GM12878 (cell line): ENCODE measurements at regions not wholly inside any gene's neighbourhood (a gene's known extent, or its start where the extent isn't known, plus 50 kb on each side); places are given as distances from the start of the nearest gene placed in this dataset.

Source experiments
- ATAC-seq: fragments of 200-7000 bp; cut with Tn5 transposase; 3 replicates; pipeline ENCODE4 v1.9.1; 2020; ENCODE audit warnings: mild to moderate bottlenecking, moderate library complexity
- BruUV-seq: library from RNA; stranded (reverse); fragments of 400-500 nt; replicated peaks from 2 replicates; lab custom pipeline; 2021; lab: Mats Ljungman, UMichigan
- CTCF ChIA-PET: fragments of 300-600 bp; sonication (Branson Sonifier 250); formaldehyde crosslinking; extraction: SDS; loops from one replicate; lab custom pipeline; 2021; ENCODE audit warnings: inconsistent platforms; lab: Yijun Ruan, JAX
- POLR2A ChIA-PET: fragments of 350-600 bp; formaldehyde crosslinking; extraction: SDS; loops from one replicate; lab custom pipeline; 2021; ENCODE audit warnings: inconsistent platforms; lab: Charles Lee
- RAD21 ChIA-PET: fragments of 300-600 bp; sonication (Branson Sonifier 250); formaldehyde crosslinking; loops from one replicate; lab custom pipeline; 2023; ENCODE audit warnings: antibody characterized with exemption; ENCODE audit not compliant: unreplicated experiment; lab: Charles Lee
- SMC1A ChIA-PET: fragments of 300-600 bp; sonication (Branson Sonifier 250); formaldehyde crosslinking; loops from one replicate; lab custom pipeline; 2023; ENCODE audit not compliant: unreplicated experiment, uncharacterized antibody; lab: Charles Lee
- DNase-seq: peaks from one replicate; pipeline ENCODE4 v3.0.0-alpha.2; 2011; ENCODE audit warnings: low read depth, low spot score
- FAIRE-seq: peaks from 3 replicates; lab custom pipeline; 2011; peaks lifted over from hg19 to GRCh38; lab: Jason Lieb, UNC
- H2AFZ ChIP-seq: 2 replicates; pipeline ENCODE4 v1.6.0; 2011; ENCODE audit warnings: low read depth, low read length, control low read depth; ENCODE audit not compliant: control insufficient read depth
- H3K27ac ChIP-seq: 2 replicates; pipeline ENCODE4 v1.5.1; 2011; ENCODE audit warnings: control low read depth; ENCODE audit not compliant: control insufficient read depth, insufficient read depth
- H3K27me3 ChIP-seq, 2 experiments: replicated peaks in 1 of 2; 2 replicates each; pipeline versions ENCODE4 v1.6.0 to v1.6.1; 2011; ENCODE audit warnings: low read length in 1 of 2; ENCODE audit not compliant: control insufficient read depth in 2 of 2, insufficient read depth in 2 of 2
- H3K36me3 ChIP-seq, 2 experiments: 2 replicates each; pipeline ENCODE4 v1.5.1; 2011; ENCODE audit warnings: low read length in 1 of 2; ENCODE audit not compliant: control insufficient read depth in 2 of 2, insufficient read depth in 2 of 2
- H3K4me1 ChIP-seq: 2 replicates; pipeline ENCODE4 v1.6.1; 2011; ENCODE audit warnings: mild to moderate bottlenecking, low read length, moderate library complexity, mixed read lengths; ENCODE audit not compliant: control insufficient read depth, insufficient read depth
- H3K4me2 ChIP-seq: 2 replicates; pipeline ENCODE4 v1.6.0; 2011; ENCODE audit warnings: control low read depth; ENCODE audit not compliant: control insufficient read depth, insufficient read depth
- H3K4me3 ChIP-seq: fragments of 200-600 bp; sonication (generic); 2 replicates; pipeline ENCODE4 v1.5.1; 2016
- H3K79me2 ChIP-seq: 2 replicates; pipeline ENCODE4 v1.6.0; 2011; ENCODE audit warnings: low read length; ENCODE audit not compliant: control insufficient read depth, insufficient read depth
- H3K9ac ChIP-seq: 2 replicates; pipeline ENCODE4 v1.8.0; 2011; ENCODE audit warnings: low read length, control low read depth, mixed read lengths; ENCODE audit not compliant: control insufficient read depth, insufficient read depth
- H3K9me3 ChIP-seq: replicated peaks from 3 replicates; pipeline ENCODE4 v1.5.1; 2011; ENCODE audit warnings: mild to moderate bottlenecking, low read length; ENCODE audit not compliant: control insufficient read depth, insufficient read depth
- H4K20me1 ChIP-seq: 2 replicates; pipeline ENCODE4 v1.6.0; 2011; ENCODE audit not compliant: control insufficient read depth, insufficient read depth
- CBFB ChIP-seq: IDR thresholded peaks from 2 replicates; pipeline ENCODE4 v1.6.1; 2016; ENCODE audit warnings: antibody characterized with exemption, low read depth
- FOXM1 ChIP-seq: IDR thresholded peaks from 2 replicates; pipeline ENCODE4 v1.6.1; 2012; ENCODE audit warnings: low read depth, mild to moderate bottlenecking, inconsistent platforms, low read length, moderate library complexity
- IKZF2 ChIP-seq, 2 experiments: fragments of 450-650 bp; IDR thresholded peaks; 2 replicates each; pipeline ENCODE4 v1.6.1; 2017; ENCODE audit warnings: mild to moderate bottlenecking in 2 of 2, moderate library complexity in 2 of 2
- NBN ChIP-seq: fragments of 450-650 bp; IDR thresholded peaks from 2 replicates; pipeline ENCODE4 v1.6.1; 2016
- NFXL1 ChIP-seq: fragments of 450-650 bp; IDR thresholded peaks from 2 replicates; pipeline ENCODE4 v1.6.1; 2017; ENCODE audit warnings: antibody characterized with exemption, mild to moderate bottlenecking, borderline replicate concordance
- NFYA ChIP-seq: IDR thresholded peaks from 2 replicates; pipeline ENCODE4 v1.6.1; 2011; ENCODE audit warnings: low read depth, mild to moderate bottlenecking, low read length, improper control_type of control experiment, borderline replicate concordance
- NFYB ChIP-seq: IDR thresholded peaks from 2 replicates; pipeline ENCODE4 v1.6.1; 2011; ENCODE audit warnings: low read depth, mild to moderate bottlenecking, low read length, improper control_type of control experiment, moderate library complexity; ENCODE audit not compliant: insufficient read depth
- POLR2A ChIP-seq: IDR thresholded peaks from 2 replicates; pipeline ENCODE4 v1.6.1; 2011; ENCODE audit warnings: low read depth, mild to moderate bottlenecking, low read length
- SIN3A ChIP-seq: IDR thresholded peaks from 2 replicates; pipeline ENCODE4 v1.6.1; 2012; ENCODE audit warnings: low read depth, low read length, improper control_type of control experiment
- SP1 ChIP-seq: IDR thresholded peaks from one replicate; pipeline ENCODE4 v1.6.1; 2011; ENCODE audit warnings: low read depth, low read length
- SREBF1 ChIP-seq: IDR thresholded peaks from 2 replicates; pipeline ENCODE4 v1.6.1; 2012; ENCODE audit warnings: mild to moderate bottlenecking, low read length
- TCF12 ChIP-seq: IDR thresholded peaks from 2 replicates; pipeline ENCODE4 v1.6.1; 2011; ENCODE audit warnings: low read depth, mild to moderate bottlenecking, low read length
- ZNF217 ChIP-seq: fragments of 450-650 bp; IDR thresholded peaks from 2 replicates; pipeline ENCODE4 v1.6.1; 2017; ENCODE audit warnings: antibody characterized with exemption, mild to moderate bottlenecking
- WGBS: methylation state at CpG from one replicate; pipeline ENCODE4 v1.1.6; 2016; ENCODE audit warnings: low lambda C conversion rate; ENCODE audit not compliant: insufficient replicate concordance, insufficient coverage; ENCODE audit errors: missing lambda C conversion rate; 5-methylcytosine and 5-hydroxymethylcytosine counted together
- in situ Hi-C: fragments of 300-500 bp; cut with MboI; formaldehyde crosslinking; loops from 9 replicates; pipeline ENCODE4 v1.14.3; 2018; ENCODE audit warnings: mixed read lengths
- intact Hi-C: fragments of 100-400 bp; cut with micrococcal nuclease; formaldehyde crosslinking; loops from one replicate; pipeline ENCODE4 v1.14.2; 2022; ENCODE audit not compliant: unreplicated experiment
- TF ChIP-seq, protein P1 (sequence below): fragments of 450-650 bp; IDR thresholded peaks from 2 replicates; pipeline ENCODE4 v1.6.1; 2017; ENCODE audit warnings: mild to moderate bottlenecking, moderate library complexity

DNA sequence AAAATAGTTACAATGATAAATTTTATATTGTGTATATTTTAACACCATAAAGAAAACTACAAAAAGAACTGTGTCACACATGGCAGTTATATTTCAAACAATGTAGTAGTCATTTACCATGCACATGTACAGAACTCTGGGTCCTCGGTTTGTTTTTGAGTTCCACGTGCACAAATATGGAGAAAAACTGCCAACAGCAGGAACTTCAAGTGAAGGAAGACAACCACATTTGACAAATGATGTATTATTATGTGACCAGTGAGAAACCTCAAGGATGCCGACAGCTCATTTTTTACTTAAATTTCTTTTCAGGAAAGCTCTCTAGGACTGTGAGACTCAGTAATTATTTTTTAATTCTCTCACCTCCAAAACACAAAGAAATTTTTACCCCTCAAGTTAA lies 244.2 kb upstream of the USP15 start:
- H3K27me3 ChIP-seq: no peaks in the 10 kb centered on the region
- no peaks in the 10 kb centered on the region for H3K36me3 ChIP-seq
- DNase-seq: no peak
- intact Hi-C loops: no loop called here
- no peaks in the 10 kb centered on the region for H4K20me1 ChIP-seq
- SMC1A ChIA-PET: no interaction called here
- no peak overlapping the region for H3K9ac ChIP-seq
- no peak overlapping the region for H3K4me2 ChIP-seq
- no peak overlapping the region for H2AFZ ChIP-seq
- no peaks in the 10 kb centered on the region for H3K79me2 ChIP-seq
- no TSS peak for BruUV-seq
- no peaks in the 10 kb centered on the region for H3K4me1 ChIP-seq
- no peak for ATAC-seq
- H3K9me3 ChIP-seq: no peaks in the 10 kb centered on the region
- 20% methylated on average over 3 of the region's 3 CpGs for WGBS
- CTCF ChIA-PET: interaction anchor here (1.3 kb wide), 1 partner anchor 177 kb away, joined by 3 read pairs; no protein-coding TSS in a partner anchor
- no peak for FAIRE-seq
- H3K27ac ChIP-seq: no peak overlapping the region
- POLR2A ChIA-PET: no interaction called here
- H3K4me3 ChIP-seq: no peak overlapping the region
- in situ Hi-C loops: no loop called here
- RAD21 ChIA-PET: no interaction called here
- TF ChIP-seq SP1 (no peak), NFXL1 (no peak), CBFB (no peak), NBN (no peak), SIN3A (no peak), NFYB (no peak), SREBF1 (no peak), IKZF2 (IDR thresholded peaks at IDR 0.05) (no peak), FOXM1 (no peak), TCF12 (no peak), POLR2A (no peak), ZNF217 (no peak), NFYA (no peak)
- TF ChIP-seq, protein P1, sequence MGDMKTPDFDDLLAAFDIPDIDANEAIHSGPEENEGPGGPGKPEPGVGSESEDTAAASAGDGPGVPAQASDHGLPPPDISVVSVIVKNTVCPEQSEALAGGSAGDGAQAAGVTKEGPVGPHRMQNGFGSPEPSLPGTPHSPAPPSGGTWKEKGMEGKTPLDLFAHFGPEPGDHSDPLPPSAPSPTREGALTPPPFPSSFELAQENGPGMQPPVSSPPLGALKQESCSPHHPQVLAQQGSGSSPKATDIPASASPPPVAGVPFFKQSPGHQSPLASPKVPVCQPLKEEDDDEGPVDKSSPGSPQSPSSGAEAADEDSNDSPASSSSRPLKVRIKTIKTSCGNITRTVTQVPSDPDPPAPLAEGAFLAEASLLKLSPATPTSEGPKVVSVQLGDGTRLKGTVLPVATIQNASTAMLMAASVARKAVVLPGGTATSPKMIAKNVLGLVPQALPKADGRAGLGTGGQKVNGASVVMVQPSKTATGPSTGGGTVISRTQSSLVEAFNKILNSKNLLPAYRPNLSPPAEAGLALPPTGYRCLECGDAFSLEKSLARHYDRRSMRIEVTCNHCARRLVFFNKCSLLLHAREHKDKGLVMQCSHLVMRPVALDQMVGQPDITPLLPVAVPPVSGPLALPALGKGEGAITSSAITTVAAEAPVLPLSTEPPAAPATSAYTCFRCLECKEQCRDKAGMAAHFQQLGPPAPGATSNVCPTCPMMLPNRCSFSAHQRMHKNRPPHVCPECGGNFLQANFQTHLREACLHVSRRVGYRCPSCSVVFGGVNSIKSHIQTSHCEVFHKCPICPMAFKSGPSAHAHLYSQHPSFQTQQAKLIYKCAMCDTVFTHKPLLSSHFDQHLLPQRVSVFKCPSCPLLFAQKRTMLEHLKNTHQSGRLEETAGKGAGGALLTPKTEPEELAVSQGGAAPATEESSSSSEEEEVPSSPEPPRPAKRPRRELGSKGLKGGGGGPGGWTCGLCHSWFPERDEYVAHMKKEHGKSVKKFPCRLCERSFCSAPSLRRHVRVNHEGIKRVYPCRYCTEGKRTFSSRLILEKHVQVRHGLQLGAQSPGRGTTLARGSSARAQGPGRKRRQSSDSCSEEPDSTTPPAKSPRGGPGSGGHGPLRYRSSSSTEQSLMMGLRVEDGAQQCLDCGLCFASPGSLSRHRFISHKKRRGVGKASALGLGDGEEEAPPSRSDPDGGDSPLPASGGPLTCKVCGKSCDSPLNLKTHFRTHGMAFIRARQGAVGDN: no peak
